ENCODE measurements at regions not wholly inside any gene's neighbourhood (a gene's known extent, or its start where the extent isn't known, plus 50 kb on each side); places are given as distances from the start of the nearest gene placed in this dataset.
"Not testable (repeated sequence)": the region's sequence is repeated elsewhere in the genome, so short reads cannot be mapped to it uniquely, and the experiment has no call there.

DNA sequence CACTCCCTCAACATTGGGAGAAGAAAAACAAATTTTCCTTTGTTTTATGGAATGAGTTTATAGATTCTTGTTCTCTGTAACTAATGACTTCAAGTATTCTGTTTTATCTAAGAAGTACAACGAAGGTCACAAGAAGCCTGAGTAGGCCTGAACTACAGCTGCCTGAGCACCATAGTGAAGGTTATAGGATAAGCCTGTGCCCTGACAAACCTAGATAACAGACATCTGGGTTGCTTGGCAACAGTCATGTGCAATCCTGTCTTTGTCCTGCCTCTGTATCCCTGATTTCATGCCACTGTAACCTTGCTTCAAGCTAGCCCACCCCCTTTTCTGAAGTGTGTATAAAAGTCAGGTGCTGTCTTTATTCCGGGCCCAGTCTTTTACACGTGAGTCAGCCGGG is 520.8 kb downstream of the KCNJ18 start:
- H3K9me3 ChIP-seq (ENCODE audit: low read length); H3K4me3 ChIP-seq (ENCODE audit: low read length); H3K27ac Mint-ChIP-seq; H3K36me3 Mint-ChIP-seq; H3K27me3 Mint-ChIP-seq; H3K27ac ChIP-seq (ENCODE audit: low read depth, low read length); H3K27me3 ChIP-seq (ENCODE audit: insufficient read depth, low read length, poor library complexity, severe bottlenecking); CTCF ChIA-PET; H3K4me1 Mint-ChIP-seq; H3K4me3 Mint-ChIP-seq; H3K36me3 ChIP-seq (ENCODE audit: insufficient read depth, low read length); POLR2A ChIA-PET; DNase-seq; H3K4me1 ChIP-seq (ENCODE audit: insufficient read depth, low read length): not testable (repeated sequence)
- H3K9me3 Mint-ChIP-seq: peaks cover 4 to 44% (median 24%) of the 10 kb centered on the region in 5 donors

DNA sequence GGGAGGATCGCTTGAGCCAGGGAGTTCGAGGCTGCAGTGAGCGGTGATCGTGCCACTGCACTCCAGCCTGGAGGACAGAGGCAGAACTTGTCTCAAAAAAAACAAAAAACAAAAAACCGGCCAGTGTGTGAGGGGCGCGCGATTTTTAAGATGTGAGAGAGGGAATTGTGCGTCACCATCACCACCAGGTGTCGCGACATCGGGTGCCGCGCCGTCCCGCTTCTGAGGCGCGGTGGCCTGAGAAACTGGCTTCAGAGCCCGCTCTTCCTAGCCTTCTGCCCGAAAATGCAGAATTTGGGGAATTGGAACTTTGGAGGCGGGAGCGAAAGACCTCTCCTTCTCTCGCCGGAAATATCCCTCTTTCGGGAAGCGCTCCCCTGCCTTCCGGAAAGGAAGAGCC is 524.8 kb downstream of the KCNJ18 start:
- Mint-ChIP-seq H3K27me3 (no peaks in the 10 kb centered on the region), H3K36me3 (no peaks in the 10 kb centered on the region), H3K4me3 (no peak overlapping the region), H3K4me1 (no peaks in the 10 kb centered on the region), H3K9me3 (peaks cover 3 to 37% (median 13%) of the 10 kb centered on the region in 5 donors), H3K27ac (no peak overlapping the region)
- no peaks in the 10 kb centered on the region for H3K36me3 ChIP-seq (ENCODE audit: insufficient read depth, low read length)
- H3K27me3 ChIP-seq (ENCODE audit: insufficient read depth, low read length, poor library complexity, severe bottlenecking): no peaks in the 10 kb centered on the region
- no peak overlapping the region for H3K4me3 ChIP-seq (ENCODE audit: low read length)
- CTCF ChIA-PET: no interaction called here
- H3K4me1 ChIP-seq (ENCODE audit: insufficient read depth, low read length): no peaks in the 10 kb centered on the region
- no peak for DNase-seq
- no peaks in the 10 kb centered on the region for H3K9me3 ChIP-seq (ENCODE audit: low read length)
- H3K27ac ChIP-seq (ENCODE audit: low read depth, low read length): no peak overlapping the region
- POLR2A ChIA-PET: no interaction called here

DNA sequence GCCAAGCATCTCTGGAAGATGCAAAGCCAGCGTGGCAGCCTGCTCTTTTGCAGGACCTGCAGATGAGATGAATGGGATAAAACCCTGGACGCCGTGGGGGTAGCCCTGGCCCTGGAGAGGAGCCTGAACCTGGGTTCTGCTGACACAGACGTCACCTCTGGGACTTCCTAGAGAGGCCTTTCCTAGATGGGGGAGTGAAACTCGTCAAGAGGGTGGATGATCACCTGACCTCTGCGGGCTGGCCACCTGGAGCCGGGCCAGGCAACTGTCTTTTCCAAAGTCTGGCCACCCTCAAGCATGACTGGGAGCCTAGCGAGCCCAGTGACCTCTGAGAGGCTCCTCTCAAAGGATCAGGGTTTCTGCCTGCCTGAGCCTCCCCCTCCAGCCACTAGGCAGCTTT is 529.0 kb downstream of the KCNJ18 start:
- Mint-ChIP-seq H3K36me3 (no peaks in the 10 kb centered on the region), H3K27me3 (no peaks in the 10 kb centered on the region)
- POLR2A ChIA-PET: no interaction called here

DNA sequence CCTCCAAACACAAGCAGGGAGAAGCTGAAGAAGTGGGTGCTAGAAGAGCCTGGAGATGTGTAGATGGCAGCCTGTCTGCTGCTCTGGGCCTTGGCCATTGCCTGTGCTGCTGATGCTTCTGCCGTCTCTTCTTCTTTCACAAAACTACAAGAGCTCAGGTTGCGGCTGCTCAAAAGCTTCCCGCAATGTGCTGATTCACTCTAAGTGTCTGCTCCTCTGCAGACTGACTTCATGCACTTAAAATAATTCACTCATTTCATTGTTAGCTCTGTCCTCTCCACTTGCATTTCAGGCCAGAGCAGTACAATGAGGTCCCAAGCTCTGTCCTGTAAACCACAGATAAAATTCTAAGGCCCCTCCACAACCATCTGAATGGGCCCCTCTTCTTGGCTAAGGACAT is 534.2 kb downstream of the KCNJ18 start:
- H3K4me3 ChIP-seq (ENCODE audit: low read length); H3K27me3 Mint-ChIP-seq; H3K4me1 Mint-ChIP-seq; H3K9me3 ChIP-seq (ENCODE audit: low read length); H3K27me3 ChIP-seq (ENCODE audit: insufficient read depth, low read length, poor library complexity, severe bottlenecking); H3K27ac ChIP-seq (ENCODE audit: low read depth, low read length); DNase-seq; H3K27ac Mint-ChIP-seq; H3K4me3 Mint-ChIP-seq; POLR2A ChIA-PET; CTCF ChIA-PET; H3K36me3 Mint-ChIP-seq; H3K4me1 ChIP-seq (ENCODE audit: insufficient read depth, low read length); H3K36me3 ChIP-seq (ENCODE audit: insufficient read depth, low read length): not testable (repeated sequence)
- H3K9me3 Mint-ChIP-seq: peaks cover 3 to 19% (median 6%) of the 10 kb centered on the region in 5 donors

More for the DNA sequence above, 529.0 kb downstream of the KCNJ18 start:
- Histone ChIP-seq H3K4me3 (ENCODE audit: low read length) (no peak overlapping the region), H3K36me3 (ENCODE audit: insufficient read depth, low read length) (no peaks in the 10 kb centered on the region), H3K27ac (ENCODE audit: low read depth, low read length) (no peak overlapping the region), H3K9me3 (ENCODE audit: low read length) (no peaks in the 10 kb centered on the region), H3K27me3 (ENCODE audit: insufficient read depth, low read length, poor library complexity, severe bottlenecking) (no peaks in the 10 kb centered on the region), H3K4me1 (ENCODE audit: insufficient read depth, low read length) (no peaks in the 10 kb centered on the region)
- peaks cover 3 to 15% (median 5%) of the 10 kb centered on the region in 5 donors for H3K9me3 Mint-ChIP-seq
- DNase-seq: no peak
- no peaks in the 10 kb centered on the region for H3K4me1 Mint-ChIP-seq
- H3K4me3 Mint-ChIP-seq: peak overlapping the region in 1 of 7 donors; percentile 54
- CTCF ChIA-PET: no interaction called here
- H3K27ac Mint-ChIP-seq: no peak overlapping the region

DNA sequence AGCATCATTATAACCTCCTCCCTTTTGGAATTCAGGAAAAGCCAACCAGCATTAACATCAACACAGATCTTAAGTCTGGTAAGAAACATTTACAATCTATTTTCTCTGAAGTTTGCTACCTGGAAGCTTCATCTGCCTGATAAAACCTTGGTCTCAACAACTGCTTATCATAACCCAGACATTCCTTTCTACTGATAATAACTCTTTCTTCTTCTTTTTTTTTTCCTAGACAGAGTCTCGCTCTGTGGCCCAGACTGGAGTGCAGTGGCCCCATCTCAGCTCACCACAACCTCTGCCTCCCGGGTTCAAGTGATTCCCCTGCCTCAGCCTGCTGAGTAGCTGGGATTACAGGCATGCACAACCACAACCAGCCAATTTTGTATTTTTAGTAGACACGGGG is 534.6 kb downstream of the KCNJ18 start:
- H3K36me3 ChIP-seq (ENCODE audit: insufficient read depth, low read length); H3K27ac Mint-ChIP-seq; H3K27me3 Mint-ChIP-seq; H3K36me3 Mint-ChIP-seq; H3K9me3 ChIP-seq (ENCODE audit: low read length); H3K4me1 ChIP-seq (ENCODE audit: insufficient read depth, low read length); H3K4me3 Mint-ChIP-seq; H3K4me3 ChIP-seq (ENCODE audit: low read length); CTCF ChIA-PET; H3K27ac ChIP-seq (ENCODE audit: low read depth, low read length); POLR2A ChIA-PET; H3K4me1 Mint-ChIP-seq; DNase-seq; H3K27me3 ChIP-seq (ENCODE audit: insufficient read depth, low read length, poor library complexity, severe bottlenecking): not testable (repeated sequence)
- peaks cover 3 to 21% (median 6%) of the 10 kb centered on the region in 5 donors for H3K9me3 Mint-ChIP-seq

DNA sequence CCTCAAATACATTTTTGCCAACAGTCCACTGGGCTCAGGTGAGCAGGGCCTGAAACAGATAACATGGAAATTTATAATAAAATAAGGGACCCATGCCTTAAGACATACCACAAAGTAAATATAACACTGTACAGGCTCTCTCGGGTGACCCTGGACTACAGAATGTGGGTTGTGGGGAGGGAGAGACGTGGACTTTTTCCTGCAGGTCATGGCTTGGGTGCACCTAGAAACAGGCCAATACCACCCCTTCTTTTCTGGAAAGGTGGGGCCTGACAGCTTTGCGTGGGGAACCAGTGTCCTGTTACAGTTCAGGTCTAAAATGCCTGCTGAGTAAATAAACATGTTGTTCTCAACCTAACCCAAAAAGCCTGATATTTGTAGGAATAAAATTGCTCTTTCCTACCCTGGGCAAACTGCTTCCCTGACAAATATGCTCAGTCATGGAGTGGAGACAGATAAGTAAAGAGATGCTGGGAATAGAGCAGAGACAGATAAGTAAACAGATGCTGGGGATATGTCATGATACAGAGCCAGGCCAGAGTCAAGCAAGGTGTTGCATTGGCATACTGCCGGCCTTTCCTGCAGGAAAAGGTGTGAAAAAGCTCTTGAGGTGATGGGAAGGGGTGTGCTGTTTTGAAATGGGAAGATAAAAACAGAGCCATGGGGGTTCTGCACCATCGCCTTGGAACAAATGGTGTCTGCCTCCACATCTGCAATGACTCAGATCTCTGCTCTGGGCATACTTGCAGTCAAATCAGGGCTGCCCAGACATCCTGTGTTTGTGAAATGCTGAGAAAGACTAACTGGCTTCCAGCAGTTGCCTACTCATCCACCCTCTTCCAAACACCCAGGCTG is 535.6 kb downstream of the KCNJ18 start:
- H3K4me3 Mint-ChIP-seq; H3K4me1 ChIP-seq (ENCODE audit: insufficient read depth, low read length); POLR2A ChIA-PET; H3K27ac Mint-ChIP-seq; H3K27ac ChIP-seq (ENCODE audit: low read depth, low read length); CTCF ChIA-PET; H3K9me3 ChIP-seq (ENCODE audit: low read length); DNase-seq; H3K36me3 ChIP-seq (ENCODE audit: insufficient read depth, low read length); H3K4me3 ChIP-seq (ENCODE audit: low read length); H3K27me3 ChIP-seq (ENCODE audit: insufficient read depth, low read length, poor library complexity, severe bottlenecking); H3K4me1 Mint-ChIP-seq; H3K27me3 Mint-ChIP-seq; H3K36me3 Mint-ChIP-seq: not testable (repeated sequence)
- peaks cover 5 to 26% (median 9%) of the 10 kb centered on the region in 5 donors for H3K9me3 Mint-ChIP-seq

DNA sequence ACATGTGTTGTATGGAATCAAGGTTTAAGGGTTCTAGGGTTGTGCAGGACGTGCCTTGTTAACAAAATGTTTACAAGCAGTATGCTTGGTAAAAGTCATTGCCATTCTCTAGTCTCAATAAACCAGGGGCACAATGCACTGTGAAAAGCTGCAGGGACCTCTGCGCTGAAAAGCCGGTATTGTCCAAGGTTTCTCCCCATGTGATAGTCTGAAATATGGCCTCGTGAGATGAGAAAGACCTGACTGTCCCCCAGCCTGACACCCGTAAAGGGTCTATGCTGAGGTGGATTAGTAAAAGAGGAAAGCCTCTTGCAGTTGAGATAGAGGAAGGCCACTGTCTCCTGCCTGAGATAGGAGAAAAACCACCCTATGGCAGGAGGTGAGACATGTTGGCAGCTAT is 537.5 kb downstream of the KCNJ18 start:
- H3K4me3 ChIP-seq (ENCODE audit: low read length); DNase-seq; H3K4me1 Mint-ChIP-seq; CTCF ChIA-PET; H3K27me3 Mint-ChIP-seq; H3K36me3 Mint-ChIP-seq; H3K27me3 ChIP-seq (ENCODE audit: insufficient read depth, low read length, poor library complexity, severe bottlenecking); POLR2A ChIA-PET; H3K27ac ChIP-seq (ENCODE audit: low read depth, low read length); H3K9me3 ChIP-seq (ENCODE audit: low read length); H3K36me3 ChIP-seq (ENCODE audit: insufficient read depth, low read length); H3K4me3 Mint-ChIP-seq; H3K27ac Mint-ChIP-seq; H3K4me1 ChIP-seq (ENCODE audit: insufficient read depth, low read length): not testable (repeated sequence)
- H3K9me3 Mint-ChIP-seq: peaks cover 8 to 38% (median 11%) of the 10 kb centered on the region in 5 donors

DNA sequence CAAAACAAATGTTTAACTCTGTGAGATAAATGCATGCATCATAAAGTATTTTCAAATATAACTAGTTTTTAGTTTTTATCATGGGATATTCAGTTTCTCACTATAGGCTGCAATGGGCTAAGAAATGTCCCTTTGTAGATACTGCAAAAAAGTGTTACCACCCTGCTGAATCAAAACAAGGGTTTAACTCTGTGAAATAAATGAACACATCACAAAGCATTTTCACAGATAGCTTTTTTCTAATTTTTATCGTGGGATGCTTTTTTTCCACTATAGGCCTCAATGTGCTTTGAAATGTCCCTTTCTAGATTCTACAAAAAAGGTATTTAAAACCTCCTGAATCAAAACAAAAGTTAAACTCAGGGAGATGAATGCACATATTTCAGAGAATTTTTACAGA is 541.1 kb downstream of the KCNJ18 start:
- Histone ChIP-seq H3K9me3 (ENCODE audit: low read length) (no peaks in the 10 kb centered on the region), H3K4me3 (ENCODE audit: low read length) (no peak overlapping the region), H3K27ac (ENCODE audit: low read depth, low read length) (no peak overlapping the region), H3K36me3 (ENCODE audit: insufficient read depth, low read length) (no peaks in the 10 kb centered on the region), H3K27me3 (ENCODE audit: insufficient read depth, low read length, poor library complexity, severe bottlenecking) (no peaks in the 10 kb centered on the region), H3K4me1 (ENCODE audit: insufficient read depth, low read length) (no peaks in the 10 kb centered on the region)
- no peaks in the 10 kb centered on the region for H3K27me3 Mint-ChIP-seq
- no peak overlapping the region for H3K27ac Mint-ChIP-seq
- H3K9me3 Mint-ChIP-seq: peaks cover 3 to 29% (median 9%) of the 10 kb centered on the region in 5 donors
- ChIA-PET POLR2A (no interaction called here), CTCF (no interaction called here)
- no peaks in the 10 kb centered on the region for H3K36me3 Mint-ChIP-seq
- H3K4me3 Mint-ChIP-seq: no peak overlapping the region
- H3K4me1 Mint-ChIP-seq: no peaks in the 10 kb centered on the region
- DNase-seq: no peak

DNA sequence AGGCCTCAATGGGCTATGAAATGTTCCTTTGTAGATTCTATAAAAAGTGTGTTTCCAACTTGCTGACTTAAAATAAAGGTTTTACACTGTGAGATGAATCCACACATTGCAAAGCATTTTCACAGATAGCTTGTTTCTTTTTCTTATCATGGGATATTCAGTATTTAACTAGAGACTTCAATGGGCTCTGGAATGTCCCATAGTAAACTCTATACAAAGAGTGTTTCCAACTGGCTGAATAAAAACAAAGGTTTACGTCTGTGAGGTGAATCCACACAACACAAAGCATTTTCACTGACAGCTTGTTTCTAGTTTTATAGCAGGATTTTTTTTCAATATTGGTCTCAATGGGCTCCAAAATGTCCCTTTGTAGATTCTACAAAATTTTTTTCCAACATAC is 550.1 kb downstream of the KCNJ18 start:
- Mint-ChIP-seq H3K4me1 (no peaks in the 10 kb centered on the region), H3K27me3 (no peaks in the 10 kb centered on the region), H3K36me3 (no peaks in the 10 kb centered on the region), H3K27ac (no peak overlapping the region), H3K9me3 (peaks cover 0 to 26% (median 3%) of the 10 kb centered on the region in 5 donors), H3K4me3 (no peak overlapping the region)
- CTCF ChIA-PET: no interaction called here
- POLR2A ChIA-PET: no interaction called here
- H3K4me3 ChIP-seq (ENCODE audit: low read length): no peak overlapping the region
- H3K36me3 ChIP-seq (ENCODE audit: insufficient read depth, low read length): no peaks in the 10 kb centered on the region
- DNase-seq: no peak
- no peaks in the 10 kb centered on the region for H3K9me3 ChIP-seq (ENCODE audit: low read length)
- H3K27ac ChIP-seq (ENCODE audit: low read depth, low read length): no peak overlapping the region
- H3K4me1 ChIP-seq (ENCODE audit: insufficient read depth, low read length): no peaks in the 10 kb centered on the region
- no peaks in the 10 kb centered on the region for H3K27me3 ChIP-seq (ENCODE audit: insufficient read depth, low read length, poor library complexity, severe bottlenecking)

Measured in CD8-positive, alpha-beta memory T cell (primary cell).